ENCODE measurements at regions not wholly inside any gene's neighbourhood (a gene's known extent, or its start where the extent isn't known, plus 50 kb on each side); places are given as distances from the start of the nearest gene placed in this dataset.

DNA sequence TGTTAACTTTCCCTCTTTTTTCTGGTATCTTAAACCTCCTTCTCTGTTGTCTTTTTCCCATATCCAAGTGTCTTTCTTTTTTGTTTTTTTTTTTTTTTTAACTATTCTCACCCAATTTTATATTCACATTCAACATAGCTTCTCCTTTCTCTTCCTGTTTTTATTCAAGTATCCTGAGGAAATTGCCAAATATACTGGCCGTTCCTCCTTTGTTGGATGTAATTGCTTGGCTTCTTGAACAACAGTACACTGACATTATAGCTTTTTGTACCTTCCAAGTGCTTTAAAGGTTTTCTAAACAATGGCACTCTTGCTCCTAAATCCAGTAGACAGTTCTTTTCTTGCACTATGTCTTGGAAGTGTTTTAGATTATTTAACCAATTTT lies 1146.8 kb downstream of the MAT2B start:
- H3K4me3 ChIP-seq (ENCODE audit: control extremely low read depth in 1 of 5, extremely low read depth in 1 of 5, insufficient read depth in 1 of 5, low read depth in 2 of 5, low read length in 4 of 5), result no peak overlapping the region
- no peaks in the 10 kb centered on the region for H3K9me3 ChIP-seq (ENCODE audit: control extremely low read depth in 1 of 3, control insufficient read depth in 2 of 3, insufficient read depth in 1 of 3, low read length in 2 of 3)
- ATAC-seq (ENCODE audit: low read depth) (no peak), DNase-seq (no peak)
- ChIA-PET POLR2A (no interaction called here), CTCF (no interaction called here)
- TF ChIP-seq EZH2 (IDR thresholded peaks at IDR 0.05; ENCODE audit: borderline replicate concordance, insufficient read depth, low read depth, low read length, poor library complexity, severe bottlenecking), result no peak
- TF ChIP-seq, protein P1, sequence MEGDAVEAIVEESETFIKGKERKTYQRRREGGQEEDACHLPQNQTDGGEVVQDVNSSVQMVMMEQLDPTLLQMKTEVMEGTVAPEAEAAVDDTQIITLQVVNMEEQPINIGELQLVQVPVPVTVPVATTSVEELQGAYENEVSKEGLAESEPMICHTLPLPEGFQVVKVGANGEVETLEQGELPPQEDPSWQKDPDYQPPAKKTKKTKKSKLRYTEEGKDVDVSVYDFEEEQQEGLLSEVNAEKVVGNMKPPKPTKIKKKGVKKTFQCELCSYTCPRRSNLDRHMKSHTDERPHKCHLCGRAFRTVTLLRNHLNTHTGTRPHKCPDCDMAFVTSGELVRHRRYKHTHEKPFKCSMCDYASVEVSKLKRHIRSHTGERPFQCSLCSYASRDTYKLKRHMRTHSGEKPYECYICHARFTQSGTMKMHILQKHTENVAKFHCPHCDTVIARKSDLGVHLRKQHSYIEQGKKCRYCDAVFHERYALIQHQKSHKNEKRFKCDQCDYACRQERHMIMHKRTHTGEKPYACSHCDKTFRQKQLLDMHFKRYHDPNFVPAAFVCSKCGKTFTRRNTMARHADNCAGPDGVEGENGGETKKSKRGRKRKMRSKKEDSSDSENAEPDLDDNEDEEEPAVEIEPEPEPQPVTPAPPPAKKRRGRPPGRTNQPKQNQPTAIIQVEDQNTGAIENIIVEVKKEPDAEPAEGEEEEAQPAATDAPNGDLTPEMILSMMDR (IDR thresholded peaks at IDR 0.05), result no peak
- H3K4me3 Mint-ChIP-seq, result no peak overlapping the region
- intact Hi-C loops (cut with micrococcal nuclease), result no loop called here
- H3K9me3 Mint-ChIP-seq (ENCODE audit: insufficient read depth), result no peaks in the 10 kb centered on the region
- H3K4me1 ChIP-seq (ENCODE audit: control insufficient read depth in 2 of 2, insufficient read depth in 2 of 2, low read length in 2 of 2), result no peaks in the 10 kb centered on the region
- H3K79me2 ChIP-seq (ENCODE audit: control insufficient read depth, insufficient read depth, low read length), result no peaks in the 10 kb centered on the region
- H3K4me1 Mint-ChIP-seq, result no peaks in the 10 kb centered on the region
- no peaks in the 10 kb centered on the region for H3K27me3 ChIP-seq (replicated peaks in 1 of 4; ENCODE audit: control extremely low read depth in 1 of 4, control insufficient read depth in 3 of 4, insufficient read depth in 4 of 4, low read length in 3 of 4)
- no CpG with 5 or more reads among the region's 1 CpG for WGBS (ENCODE audit: insufficient coverage)
- no peaks in the 10 kb centered on the region for H3K36me3 ChIP-seq (replicated peaks in 1 of 2; ENCODE audit: control extremely low read depth in 1 of 2, control insufficient read depth in 1 of 2, extremely low read depth in 1 of 2, insufficient read depth in 2 of 2, low read length in 1 of 2)
- no peak overlapping the region for H3K9ac ChIP-seq (ENCODE audit: low read length)
- no peaks in the 10 kb centered on the region for H3K27me3 Mint-ChIP-seq
- H3K27ac Mint-ChIP-seq, result no peak overlapping the region
- H3K27ac ChIP-seq (ENCODE audit: low read length in 2 of 2), result no peak overlapping the region
- H3K4me2 ChIP-seq (replicated peaks; ENCODE audit: low read depth, low read length, poor library complexity, severe bottlenecking), result no peak overlapping the region
- no peaks in the 10 kb centered on the region for H4K20me1 ChIP-seq (ENCODE audit: control insufficient read depth, insufficient read depth, low read length, poor library complexity, severe bottlenecking)
- no peak overlapping the region for H2AFZ ChIP-seq (ENCODE audit: insufficient read depth, low read depth, low read length, poor library complexity, severe bottlenecking)

DNA sequence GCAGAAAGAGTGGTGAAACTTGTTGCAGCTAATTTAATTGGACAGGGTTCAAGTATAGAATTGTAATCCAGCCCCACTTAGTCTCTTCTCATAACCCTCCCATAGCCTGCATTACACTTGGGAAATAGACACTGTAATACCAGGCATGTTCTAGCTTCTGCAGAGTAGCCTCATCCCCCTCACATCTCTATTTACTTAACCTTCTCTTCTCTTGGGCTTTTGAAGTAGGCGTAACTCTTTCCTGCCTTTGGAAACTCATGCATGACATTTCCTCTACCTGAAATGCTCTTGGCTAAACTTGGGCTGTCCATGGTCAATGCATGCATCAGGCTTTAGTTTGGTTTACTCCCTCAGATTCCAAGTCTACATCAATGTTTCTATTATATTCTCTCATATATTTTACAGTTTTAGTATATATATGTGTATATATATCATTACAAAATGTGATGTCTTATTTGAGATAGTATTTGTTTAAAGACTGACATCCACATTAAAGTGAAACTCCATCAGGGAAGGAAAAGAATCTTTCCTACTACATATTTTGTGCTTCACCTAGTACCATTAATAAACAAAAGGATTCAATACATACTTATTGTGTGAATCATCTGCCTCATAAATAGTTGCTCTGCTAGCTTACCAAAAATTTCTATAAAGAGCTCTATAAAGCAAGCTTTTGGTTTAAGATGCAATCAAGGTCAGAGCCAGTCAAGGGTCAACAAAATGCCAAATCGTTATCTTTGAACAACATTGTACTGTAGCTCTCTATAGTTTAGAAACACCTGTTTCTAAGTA lies 1158.0 kb downstream of the MAT2B start:
- 63% methylated on average over 1 of the region's 2 CpGs for WGBS (ENCODE audit: insufficient coverage)
- H3K9me3 ChIP-seq (ENCODE audit: control extremely low read depth in 1 of 3, control insufficient read depth in 2 of 3, insufficient read depth in 1 of 3, low read length in 2 of 3), result no peaks in the 10 kb centered on the region
- H3K4me1 Mint-ChIP-seq, result no peaks in the 10 kb centered on the region
- no peak overlapping the region for H3K27ac Mint-ChIP-seq
- intact Hi-C loops (cut with micrococcal nuclease), result no loop called here
- POLR2A ChIA-PET, result no interaction called here
- H2AFZ ChIP-seq (ENCODE audit: insufficient read depth, low read depth, low read length, poor library complexity, severe bottlenecking), result no peak overlapping the region
- no peak overlapping the region for H3K9ac ChIP-seq (ENCODE audit: low read length)
- H3K27me3 ChIP-seq (replicated peaks in 1 of 4; ENCODE audit: control extremely low read depth in 1 of 4, control insufficient read depth in 3 of 4, insufficient read depth in 4 of 4, low read length in 3 of 4), result no peaks in the 10 kb centered on the region
- no peak for ATAC-seq (ENCODE audit: low read depth)
- no peak overlapping the region for H3K4me2 ChIP-seq (replicated peaks; ENCODE audit: low read depth, low read length, poor library complexity, severe bottlenecking)
- H3K4me3 Mint-ChIP-seq, result no peak overlapping the region
- CTCF ChIA-PET, result no interaction called here
- no peaks in the 10 kb centered on the region for H3K4me1 ChIP-seq (ENCODE audit: control insufficient read depth in 2 of 2, insufficient read depth in 2 of 2, low read length in 2 of 2)
- H3K4me3 ChIP-seq (ENCODE audit: control extremely low read depth in 1 of 5, extremely low read depth in 1 of 5, insufficient read depth in 1 of 5, low read depth in 2 of 5, low read length in 4 of 5), result no peak overlapping the region
- no peaks in the 10 kb centered on the region for H4K20me1 ChIP-seq (ENCODE audit: control insufficient read depth, insufficient read depth, low read length, poor library complexity, severe bottlenecking)
- no peaks in the 10 kb centered on the region for H3K9me3 Mint-ChIP-seq (ENCODE audit: insufficient read depth)
- TF ChIP-seq, protein P1 (IDR thresholded peaks at IDR 0.05), result no peak
- TF ChIP-seq EZH2 (IDR thresholded peaks at IDR 0.05; ENCODE audit: borderline replicate concordance, insufficient read depth, low read depth, low read length, poor library complexity, severe bottlenecking), result no peak
- no peaks in the 10 kb centered on the region for H3K79me2 ChIP-seq (ENCODE audit: control insufficient read depth, insufficient read depth, low read length)
- H3K36me3 ChIP-seq (replicated peaks in 1 of 2; ENCODE audit: control extremely low read depth in 1 of 2, control insufficient read depth in 1 of 2, extremely low read depth in 1 of 2, insufficient read depth in 2 of 2, low read length in 1 of 2), result no peaks in the 10 kb centered on the region
- H3K27ac ChIP-seq (ENCODE audit: low read length in 2 of 2), result no peak overlapping the region
- no peak for DNase-seq
- no peaks in the 10 kb centered on the region for H3K27me3 Mint-ChIP-seq
